ENCODE measurements at regions not wholly inside any gene's neighbourhood (a gene's known extent, or its start where the extent isn't known, plus 50 kb on each side); places are given as distances from the start of the nearest gene placed in this dataset.

GRCh38 chr1:187951817-187952216 is 1123.1 kb downstream of the PLA2G4A start:
- Histone ChIP-seq H3K27ac (no peak overlapping the region), H3K4me1 (peaks cover 2% of the 10 kb centered on the region; the same call in 1 of the 3 replicates), H3K9me3 (peaks cover 14% of the 10 kb centered on the region; the same call in 1 of the 3 replicates), H3K4me3 (no peak overlapping the region), H3K4me2 (no peak overlapping the region)
- DNase-seq (ENCODE audit: low read depth in 1 of 2, low spot score in 1 of 2) = no peak
- CTCF ChIA-PET = no interaction called here
- FAIRE-seq = no peak
- POLR2A ChIA-PET = no interaction called here
- ATAC-seq = no peak
- TF ChIP-seq HEYL (CRISPR knock-in tag; IDR thresholded peaks at IDR 0.05) = no peak

DNA sequence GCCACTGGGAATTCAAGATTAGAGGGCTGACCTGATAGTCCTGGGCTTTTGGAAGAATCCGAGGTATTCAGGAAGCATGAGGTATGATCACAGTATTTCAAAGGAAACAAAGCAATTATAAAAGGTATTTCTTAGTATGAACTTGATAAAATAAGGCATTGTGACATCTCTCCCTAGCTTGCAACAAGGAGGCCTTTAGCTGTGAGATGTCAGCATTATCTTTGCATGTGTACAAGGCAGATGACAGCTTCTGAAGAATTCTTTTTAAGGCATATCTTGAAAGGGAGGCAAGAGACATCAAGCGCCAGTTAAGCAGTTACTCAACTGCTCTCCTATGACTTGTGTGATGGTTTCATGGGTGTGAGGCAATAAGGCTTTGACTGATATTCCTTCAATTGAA is 1123.7 kb downstream of the PLA2G4A start:
- no peak for ATAC-seq
- POLR2A ChIA-PET = no interaction called here
- Histone ChIP-seq H3K27ac (no peak overlapping the region), H3K4me1 (peaks cover 6% of the 10 kb centered on the region; the same call in 1 of the 3 replicates), H3K4me3 (no peak overlapping the region), H3K9me3 (0 out of 3 replicates have a peak, but pooled peaks cover 12% of the 10 kb centered on the region), H3K4me2 (no peak overlapping the region)
- TF ChIP-seq HOXB13 (CRISPR knock-in tag; IDR thresholded peaks at IDR 0.05; ENCODE audit: low read depth) (no peak), BHLHE40 (IDR thresholded peaks at IDR 0.05; ENCODE audit: low read depth, low read length) (no peak), POLR2A (IDR thresholded peaks at IDR 0.05; ENCODE audit: low read length) (no peak), EP300 (IDR thresholded peaks at IDR 0.05) (no peak), ZNF302 (CRISPR knock-in tag; IDR thresholded peaks at IDR 0.05) (no peak), GATA3 (IDR thresholded peaks at IDR 0.05; ENCODE audit: borderline replicate concordance) (no peak), HDAC2 (IDR thresholded peaks at IDR 0.05) (no peak), TP53 (CRISPR knock-in tag; IDR thresholded peaks at IDR 0.05) (no peak), RAD21 (conservative IDR thresholded peaks at IDR 0.05 in 1 of 2, IDR thresholded peaks at IDR 0.05 in 1 of 2) (no peak), MYC (IDR thresholded peaks at IDR 0.05; ENCODE audit: borderline replicate concordance, low read length) (no peak), ZC3H11A (IDR thresholded peaks at IDR 0.05) (no peak), FOSL2 (IDR thresholded peaks at IDR 0.05) (no peak), FOSL2 (CRISPR knock-in tag; IDR thresholded peaks at IDR 0.05) (no peak), JUN (IDR thresholded peaks at IDR 0.05) (no peak), HOXA7 (CRISPR knock-in tag; IDR thresholded peaks at IDR 0.05) (no peak), EHF (CRISPR knock-in tag; IDR thresholded peaks at IDR 0.05) (no peak), JUNB (IDR thresholded peaks at IDR 0.05) (no peak)
- TF ChIP-seq, protein P1, sequence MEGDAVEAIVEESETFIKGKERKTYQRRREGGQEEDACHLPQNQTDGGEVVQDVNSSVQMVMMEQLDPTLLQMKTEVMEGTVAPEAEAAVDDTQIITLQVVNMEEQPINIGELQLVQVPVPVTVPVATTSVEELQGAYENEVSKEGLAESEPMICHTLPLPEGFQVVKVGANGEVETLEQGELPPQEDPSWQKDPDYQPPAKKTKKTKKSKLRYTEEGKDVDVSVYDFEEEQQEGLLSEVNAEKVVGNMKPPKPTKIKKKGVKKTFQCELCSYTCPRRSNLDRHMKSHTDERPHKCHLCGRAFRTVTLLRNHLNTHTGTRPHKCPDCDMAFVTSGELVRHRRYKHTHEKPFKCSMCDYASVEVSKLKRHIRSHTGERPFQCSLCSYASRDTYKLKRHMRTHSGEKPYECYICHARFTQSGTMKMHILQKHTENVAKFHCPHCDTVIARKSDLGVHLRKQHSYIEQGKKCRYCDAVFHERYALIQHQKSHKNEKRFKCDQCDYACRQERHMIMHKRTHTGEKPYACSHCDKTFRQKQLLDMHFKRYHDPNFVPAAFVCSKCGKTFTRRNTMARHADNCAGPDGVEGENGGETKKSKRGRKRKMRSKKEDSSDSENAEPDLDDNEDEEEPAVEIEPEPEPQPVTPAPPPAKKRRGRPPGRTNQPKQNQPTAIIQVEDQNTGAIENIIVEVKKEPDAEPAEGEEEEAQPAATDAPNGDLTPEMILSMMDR (IDR thresholded peaks at IDR 0.05) = no peak
- CTCF ChIA-PET = no interaction called here
- no peak for FAIRE-seq
- 56% methylated on average over 2 of the region's 2 CpGs for WGBS (ENCODE audit: missing lambda C conversion rate)
- no peak for DNase-seq (ENCODE audit: low read depth in 1 of 2, low spot score in 1 of 2)

GRCh38 chr1:187956975-187957374 is 1128.2 kb downstream of the PLA2G4A start:
- peak in 1 of 2 experiments; percentile 4 for DNase-seq (ENCODE audit: low read depth in 1 of 2, low spot score in 1 of 2)

GRCh38 chr1:187958207-187958606 is 1129.5 kb downstream of the PLA2G4A start:
- Histone ChIP-seq H3K4me3 (no peak overlapping the region), H3K4me1 (peaks cover 6% of the 10 kb centered on the region; the same call in 1 of the 3 replicates), H3K27ac (no peak overlapping the region), H3K4me2 (no peak overlapping the region), H3K9me3 (no peaks in the 10 kb centered on the region)
- POLR2A ChIA-PET = no interaction called here
- ATAC-seq (no peak), FAIRE-seq (no peak), DNase-seq (ENCODE audit: low read depth in 1 of 2, low spot score in 1 of 2) (no peak)
- TF ChIP-seq EHF (CRISPR knock-in tag; IDR thresholded peaks at IDR 0.05) = no peak
- WGBS (ENCODE audit: missing lambda C conversion rate) = 44% methylated on average over 6 of the region's 6 CpGs
- CTCF ChIA-PET = no interaction called here

More at GRCh38 chr1:187956975-187957374, 1128.2 kb downstream of the PLA2G4A start:
- H3K9me3 ChIP-seq = 0 out of 3 replicates have a peak, but pooled peaks cover 3% of the 10 kb centered on the region
- FAIRE-seq (no peak), ATAC-seq (no peak)
- CTCF ChIA-PET = no interaction called here
- H3K4me2 ChIP-seq = peak overlapping the region; percentile 23; the same call in 2 of the 3 replicates
- WGBS (ENCODE audit: missing lambda C conversion rate) = 61% methylated on average over 3 of the region's 3 CpGs
- H3K4me1 ChIP-seq = peaks cover 6% of the 10 kb centered on the region; the same call in 1 of the 3 replicates
- peak overlapping the region in 1 of 2 experiments; percentile 24; a peak in 1 of 6 replicates for H3K27ac ChIP-seq
- TF ChIP-seq NR3C1 (IDR thresholded peaks at IDR 0.05) = no peak
- no peak for TF ChIP-seq RARB (CRISPR knock-in tag; IDR thresholded peaks at IDR 0.05)
- TF ChIP-seq, protein P2, sequence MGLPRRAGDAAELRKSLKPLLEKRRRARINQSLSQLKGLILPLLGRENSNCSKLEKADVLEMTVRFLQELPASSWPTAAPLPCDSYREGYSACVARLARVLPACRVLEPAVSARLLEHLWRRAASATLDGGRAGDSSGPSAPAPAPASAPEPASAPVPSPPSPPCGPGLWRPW (IDR thresholded peaks at IDR 0.05) = no peak
- no peak overlapping the region for H3K4me3 ChIP-seq
- POLR2A ChIA-PET = no interaction called here

Measured in A549 (cell line).